ENCODE measurements at regions not wholly inside any gene's neighbourhood (a gene's known extent, or its start where the extent isn't known, plus 50 kb on each side); places are given as distances from the start of the nearest gene placed in this dataset.

GRCh38 chr18:6478121-6478520 lies 63.4 kb upstream of the L3MBTL4 start:
- no peak for TF ChIP-seq EZH2 (IDR thresholded peaks at IDR 0.05)
- no peak for TF ChIP-seq POLR2AphosphoS5 (IDR thresholded peaks at IDR 0.05; ENCODE audit: borderline replicate concordance, low read depth, low read length)
- no peak for TF ChIP-seq FOXP2 (optimal IDR thresholded peaks at IDR 0.05; ENCODE audit: control extremely low read depth, extremely low read length, insufficient read depth)
